HG03520 (cell line): ENCODE measurements at regions not wholly inside any gene's neighbourhood (a gene's known extent, or its start where the extent isn't known, plus 50 kb on each side); places are given as distances from the start of the nearest gene placed in this dataset.

Experiments
- ATAC-seq: cut with Tn5 transposase; IDR thresholded peaks from one replicate; pipeline ENCODE4 v1.9.1; 2021; ENCODE audit warnings: mild to moderate bottlenecking, moderate library complexity; ENCODE audit not compliant: unreplicated experiment

GRCh38 chr2:38430196-38430595 is 53.1 kb upstream of the ATL2 start:
- ATAC-seq, result no peak

- no peak for ATAC-seq
These were observed 50.9 kb upstream of the ATL2 start for GRCh38 chr2:38427936-38428335.

GRCh38 chr2:38427054-38427453 is 50.0 kb upstream of the ATL2 start:
- ATAC-seq, result no peak
